HCT116 (cell line): ENCODE measurements at regions not wholly inside any gene's neighbourhood (a gene's known extent, or its start where the extent isn't known, plus 50 kb on each side); places are given as distances from the start of the nearest gene placed in this dataset.

Source experiments
- ATAC-seq: fragments of 200-7000 bp; cut with Tn5 transposase; 2 replicates; pipeline ENCODE4 v1.9.1; 2020; ENCODE audit warnings: mild to moderate bottlenecking, moderate library complexity
- BruUV-seq: library from RNA; stranded (reverse); fragments of 400-500 nt; replicated peaks from 2 replicates; lab custom pipeline; 2021; lab: Mats Ljungman, UMichigan
- CTCF ChIA-PET: fragments of 300-600 bp; sonication (Branson Sonifier 250); formaldehyde crosslinking; loops from one replicate; lab custom pipeline; 2021; ENCODE audit warnings: antibody characterized with exemption; lab: Charles Lee
- POLR2A ChIA-PET: fragments of 300-600, 350-600 bp; sonication (Branson Sonifier 250); formaldehyde crosslinking; loops from one replicate; lab custom pipeline; 2021; ENCODE audit warnings: antibody characterized with exemption; lab: Charles Lee
- RAD21 ChIA-PET, 2 experiments: fragments of 300-600 bp; sonication (Branson Sonifier 250); formaldehyde crosslinking; loops; one replicate each; lab custom pipeline; 2023; ENCODE audit warnings: low total read pairs in 2 of 2; ENCODE audit not compliant: uncharacterized antibody in 2 of 2, unreplicated experiment in 2 of 2, low non-redundant PET in 1 of 2; lab: Charles Lee
- DNase-seq: peaks from one replicate; pipeline ENCODE4 v3.0.0-alpha.2; 2010; ENCODE audit warnings: low read depth, low spot score
- H2AFZ ChIP-seq: fragments of 200-600 bp; shearing (Covaris generic), sonication (generic); 2 replicates; pipeline ENCODE4 v1.6.1; 2017; ENCODE audit warnings: low read depth, mixed run types, mixed read lengths, antibody characterized with exemption, low read length; ENCODE audit not compliant: poor library complexity, severe bottlenecking
- H3K27ac ChIP-seq: 2 replicates; pipeline ENCODE4 v1.5.1; 2012; ENCODE audit warnings: low read depth, low read length
- H3K27me3 ChIP-seq: fragments of 200-600 bp; sonication (generic); 2 replicates; pipeline ENCODE4 v1.6.1; 2016; ENCODE audit warnings: mixed run types, low read length, mixed read lengths; ENCODE audit not compliant: insufficient read depth
- H3K36me3 ChIP-seq, 2 experiments: fragments of 200-500 bp in 1 of 2; fragments of 200-600 bp in 1 of 2; sonication (Bioruptor generic) in 1 of 2; sonication (generic) in 1 of 2; 2 replicates each; pipeline versions ENCODE4 v1.5.1 to v1.6.1; 2014 to 2016; ENCODE audit warnings: low read length in 2 of 2, inconsistent platforms in 1 of 2, mixed read lengths in 1 of 2, mixed run types in 1 of 2; ENCODE audit not compliant: insufficient read depth in 2 of 2, control insufficient read depth in 1 of 2
- H3K4me1 ChIP-seq, 2 experiments: fragments of 200-600 bp in 1 of 2; sonication (generic) in 1 of 2; 2 replicates each; pipeline versions ENCODE4 v1.5.1 to v1.6.1; 2012 to 2017; ENCODE audit warnings: low read length in 2 of 2, inconsistent platforms in 1 of 2, mild to moderate bottlenecking in 1 of 2, mixed read lengths in 1 of 2, mixed run types in 1 of 2, moderate library complexity in 1 of 2; ENCODE audit not compliant: insufficient read depth in 2 of 2, control insufficient read depth in 1 of 2
- H3K4me2 ChIP-seq: fragments of 200-600 bp; sonication (generic); 2 replicates; pipeline ENCODE4 v1.6.1; 2017; ENCODE audit warnings: mixed run types, low read length, mixed read lengths
- H3K4me3 ChIP-seq, 2 experiments: fragments of 200-600 bp in 1 of 2; sonication (generic) in 1 of 2; replicated peaks in 1 of 2; 2 replicates each; pipeline ENCODE4 v1.5.1; 2011 to 2016; ENCODE audit warnings: low read length in 2 of 2, control low read depth in 1 of 2, low read depth in 1 of 2, mild to moderate bottlenecking in 1 of 2, mixed read lengths in 1 of 2, mixed run types in 1 of 2
- H3K79me2 ChIP-seq: fragments of 200-600 bp; sonication (generic); 2 replicates; pipeline ENCODE4 v1.6.1; 2017; ENCODE audit warnings: mild to moderate bottlenecking, mixed run types, low read length, moderate library complexity, mixed read lengths; ENCODE audit not compliant: insufficient read depth
- H3K9ac ChIP-seq: fragments of 200-600 bp; sonication (generic); 2 replicates; pipeline ENCODE4 v1.6.1; 2016; ENCODE audit warnings: low read length, mixed read lengths
- H3K9me2 ChIP-seq: fragments of 200-600 bp; sonication (generic), shearing (Covaris generic); 2 replicates; pipeline ENCODE4 v1.6.1; 2017; ENCODE audit warnings: mixed run types, mild to moderate bottlenecking, moderate library complexity; ENCODE audit not compliant: insufficient read depth
- H3K9me3 ChIP-seq, 2 experiments: fragments of 200-500 bp in 1 of 2; fragments of 200-600 bp in 1 of 2; sonication (Bioruptor generic) in 1 of 2; sonication (generic) in 1 of 2; 2 replicates each; pipeline ENCODE4 v1.6.1; 2014 to 2017; ENCODE audit warnings: low read length in 2 of 2, mixed read lengths in 2 of 2, inconsistent platforms in 1 of 2, low read depth in 1 of 2, mild to moderate bottlenecking in 1 of 2, mixed run types in 1 of 2, moderate library complexity in 1 of 2; ENCODE audit not compliant: control insufficient read depth in 1 of 2, insufficient read depth in 1 of 2
- H4K20me1 ChIP-seq: fragments of 200-600 bp; sonication (generic), shearing (Covaris generic); 2 replicates; pipeline ENCODE4 v1.6.1; 2017; ENCODE audit warnings: mixed run types, mild to moderate bottlenecking, moderate library complexity; ENCODE audit not compliant: insufficient read depth
- CBX3 ChIP-seq: IDR thresholded peaks from 2 replicates; pipeline ENCODE4 v1.6.1; 2012; ENCODE audit warnings: low read depth
- CEBPB ChIP-seq: IDR thresholded peaks from 2 replicates; pipeline ENCODE4 v1.6.1; 2012; ENCODE audit warnings: low read depth
- EZH2phosphoT487 ChIP-seq: fragments of 200-600 bp; IDR thresholded peaks from 2 replicates; pipeline ENCODE4 v1.6.1; 2018; ENCODE audit warnings: antibody characterized with exemption, borderline replicate concordance
- FOSL1 ChIP-seq: IDR thresholded peaks from 2 replicates; pipeline ENCODE4 v1.6.1; 2012; ENCODE audit warnings: low read depth
- JUND ChIP-seq: IDR thresholded peaks from 2 replicates; pipeline ENCODE4 v1.6.1; 2012
- SP1 ChIP-seq: IDR thresholded peaks from 2 replicates; pipeline ENCODE4 v1.6.1; 2012; ENCODE audit warnings: low read depth
- SRF ChIP-seq: IDR thresholded peaks from 2 replicates; pipeline ENCODE4 v1.6.1; 2012; ENCODE audit warnings: low read depth
- YY1 ChIP-seq: IDR thresholded peaks from 2 replicates; pipeline ENCODE4 v1.6.1; 2011; ENCODE audit warnings: low read length, low read depth, moderate library complexity, mild to moderate bottlenecking; ENCODE audit not compliant: insufficient replicate concordance; ENCODE audit errors: extremely low read depth
- ZBTB33 ChIP-seq: IDR thresholded peaks from 2 replicates; pipeline ENCODE4 v1.6.1; 2011; ENCODE audit warnings: mild to moderate bottlenecking, low read length, moderate library complexity; ENCODE audit not compliant: insufficient replicate concordance; ENCODE audit errors: extremely low read depth
- intact Hi-C: fragments of 100-400 bp; cut with micrococcal nuclease; formaldehyde crosslinking; loops from 2 replicates; pipeline ENCODE4 v1.10.0; 2022

- no peak for TF ChIP-seq ZBTB33
- TF ChIP-seq JUND = no peak
- TF ChIP-seq YY1 = no peak
- no peak for TF ChIP-seq EZH2phosphoT487
- no peak for TF ChIP-seq CEBPB
- TF ChIP-seq SP1 = no peak
- TF ChIP-seq CBX3 = no peak
- no peak for TF ChIP-seq SRF
These were observed 177.3 kb upstream of the PTBP2 start (continued) for GRCh38 chr1:96544051-96544830.

GRCh38 chr1:96544831-96545221 lies 176.8 kb upstream of the PTBP2 start:
- no peaks in the 10 kb centered on the region for H3K9me3 ChIP-seq
- no peaks in the 10 kb centered on the region for H3K27me3 ChIP-seq
- no TSS peak for BruUV-seq
- H3K36me3 ChIP-seq = no peaks in the 10 kb centered on the region
- ChIA-PET RAD21 (no interaction called here), CTCF (no interaction called here), POLR2A (no interaction called here)
- H3K27ac ChIP-seq = no peak overlapping the region
- H3K4me1 ChIP-seq = no peaks in the 10 kb centered on the region
- intact Hi-C loops = no loop called here
- no peak overlapping the region for H3K4me2 ChIP-seq
- H3K79me2 ChIP-seq = no peaks in the 10 kb centered on the region
- DNase-seq (no peak), ATAC-seq (no peak)
- TF ChIP-seq SP1 = no peak
- no peak for TF ChIP-seq FOSL1
- H3K9me2 ChIP-seq = no peaks in the 10 kb centered on the region
- no peak overlapping the region for H3K4me3 ChIP-seq
- H2AFZ ChIP-seq = no peak overlapping the region
- H3K9ac ChIP-seq = no peak overlapping the region
- no peaks in the 10 kb centered on the region for H4K20me1 ChIP-seq
